ACHN (cell line): ENCODE measurements at regions not wholly inside any gene's neighbourhood (a gene's known extent, or its start where the extent isn't known, plus 50 kb on each side); places are given as distances from the start of the nearest gene placed in this dataset.
"Not testable (repeated sequence)": the region's sequence is repeated elsewhere in the genome, so short reads cannot be mapped to it uniquely, and the experiment has no call there.

Source experiments
- DNase-seq: peaks from one replicate; pipeline ENCODE4 v3.0.0-alpha.2; 2015
- in situ Hi-C: cut with HindIII; loops from 2 replicates; pipeline ENCODE4 v1.10.0; 2017; ENCODE audit warnings: low sequenced_read_pairs, low pct_ligation_motif_present, low pct_unique_long_range_greater_than_20kb

GRCh38 chr7:55706451-55707195 is 134.3 kb upstream of the VOPP1 start:
- in situ Hi-C loops, DNase-seq: not testable (repeated sequence)

DNA sequence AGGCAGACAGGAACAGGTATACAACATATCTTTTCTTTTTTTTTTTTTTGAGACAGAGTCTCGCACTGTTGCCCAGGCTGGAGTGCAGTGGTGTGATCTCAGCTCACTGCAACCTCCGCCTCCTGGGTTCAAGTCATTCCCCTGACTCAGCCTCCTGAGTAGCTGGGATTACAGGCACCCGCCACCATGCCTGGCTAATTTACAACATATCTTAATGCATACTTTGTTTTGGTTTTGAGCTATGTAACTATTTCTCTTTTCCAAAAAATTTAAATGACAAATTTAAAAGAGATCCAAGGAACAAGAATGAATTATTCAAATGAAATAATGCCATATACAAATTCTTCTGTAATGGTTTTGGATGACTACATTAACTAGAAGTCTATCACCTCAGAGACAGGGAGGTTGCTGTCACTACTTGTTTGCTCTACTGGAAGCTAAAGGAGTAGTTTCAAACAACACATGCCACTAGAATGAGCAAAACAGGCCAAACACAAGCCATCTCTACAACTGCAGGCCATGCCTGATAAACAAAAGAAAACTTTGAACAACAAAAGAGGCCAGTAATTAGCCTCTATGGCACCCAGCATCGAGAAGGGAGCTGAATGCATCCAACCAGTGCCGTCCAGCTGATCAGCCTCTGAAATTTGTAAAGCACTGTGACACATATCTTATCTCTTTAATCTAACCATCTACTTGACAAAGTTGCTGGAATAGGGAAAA is 133.6 kb upstream of the VOPP1 start:
- in situ Hi-C loops, DNase-seq: not testable (repeated sequence)

DNA sequence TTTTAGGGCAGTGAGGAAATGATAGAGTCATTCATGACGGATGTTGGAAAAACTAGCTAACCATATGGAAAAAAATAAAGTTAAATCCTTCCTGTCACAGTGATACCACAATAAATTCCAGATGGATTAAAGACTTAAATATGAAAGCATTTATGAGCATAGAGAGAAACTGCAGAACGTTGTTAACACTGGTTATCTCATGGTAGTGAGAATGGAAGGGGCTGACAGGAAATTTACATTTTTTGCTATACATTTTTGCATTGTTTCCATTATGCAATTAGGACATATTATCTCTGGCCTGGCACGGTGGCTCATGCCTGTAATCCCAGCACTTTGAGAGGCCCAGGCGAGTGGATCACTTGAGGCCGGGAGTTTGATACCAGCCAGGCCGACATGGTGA is 130.5 kb upstream of the VOPP1 start:
- DNase-seq, in situ Hi-C loops: not testable (repeated sequence)

DNA sequence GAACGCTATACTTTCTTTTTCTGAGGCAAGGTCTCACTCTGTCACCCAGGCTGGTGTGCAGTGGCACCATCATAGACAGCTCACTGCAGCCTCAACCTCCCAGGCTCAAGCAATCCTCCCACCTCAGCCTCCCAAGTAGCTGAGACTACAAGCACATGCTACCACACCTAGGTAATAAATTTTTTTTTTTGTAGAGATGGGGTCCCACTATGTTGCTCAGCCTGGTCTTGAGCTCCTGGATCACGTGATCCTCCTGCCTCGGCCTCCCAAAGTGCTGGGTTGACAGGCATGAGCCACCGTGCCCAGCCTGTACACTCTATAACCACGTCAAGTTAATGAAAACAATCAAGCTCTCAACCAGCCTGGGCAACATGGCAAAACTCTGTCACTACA is 127.1 kb upstream of the VOPP1 start:
- in situ Hi-C loops, DNase-seq: not testable (repeated sequence)

DNA sequence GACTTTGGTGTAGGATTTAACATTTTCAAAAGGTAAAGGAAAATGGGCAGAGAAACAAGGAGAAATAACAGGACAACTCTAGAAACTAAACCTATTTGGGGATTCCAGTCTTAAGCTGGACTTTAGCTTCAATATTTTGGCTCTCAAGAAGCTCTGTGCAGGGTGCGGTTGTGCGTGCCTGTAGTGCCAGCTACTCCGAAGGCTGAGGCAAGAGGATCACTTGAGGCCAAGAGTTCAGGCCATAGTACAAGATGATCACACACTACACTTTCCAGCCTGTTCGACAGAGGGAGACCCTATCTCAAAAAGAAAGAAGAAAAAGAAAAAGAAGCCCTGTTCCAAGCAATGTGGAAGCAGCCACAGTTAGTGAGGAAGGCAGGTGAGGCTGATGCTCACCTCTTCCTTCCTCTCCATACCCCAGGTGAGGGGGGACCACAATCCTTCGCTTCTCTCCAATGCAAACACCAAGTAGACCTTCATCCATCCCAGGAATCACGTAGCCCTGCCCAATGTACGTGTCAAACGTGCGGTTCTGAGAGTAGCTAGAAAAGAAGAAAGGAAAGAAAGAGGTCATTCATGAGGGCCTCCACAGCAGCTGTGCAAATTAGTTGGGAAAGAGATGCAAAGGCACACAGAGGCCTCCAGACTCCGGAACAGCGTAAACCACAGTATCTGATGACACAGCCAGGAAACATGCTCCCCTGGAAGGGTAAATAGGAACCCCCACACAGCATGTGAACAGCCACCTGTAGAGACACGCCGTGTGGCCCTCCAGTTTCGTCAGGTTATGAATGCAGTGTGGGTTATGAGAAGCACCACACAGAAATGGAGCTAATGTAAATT is 126.5 kb upstream of the VOPP1 start:
- in situ Hi-C loops, DNase-seq: not testable (repeated sequence)

DNA sequence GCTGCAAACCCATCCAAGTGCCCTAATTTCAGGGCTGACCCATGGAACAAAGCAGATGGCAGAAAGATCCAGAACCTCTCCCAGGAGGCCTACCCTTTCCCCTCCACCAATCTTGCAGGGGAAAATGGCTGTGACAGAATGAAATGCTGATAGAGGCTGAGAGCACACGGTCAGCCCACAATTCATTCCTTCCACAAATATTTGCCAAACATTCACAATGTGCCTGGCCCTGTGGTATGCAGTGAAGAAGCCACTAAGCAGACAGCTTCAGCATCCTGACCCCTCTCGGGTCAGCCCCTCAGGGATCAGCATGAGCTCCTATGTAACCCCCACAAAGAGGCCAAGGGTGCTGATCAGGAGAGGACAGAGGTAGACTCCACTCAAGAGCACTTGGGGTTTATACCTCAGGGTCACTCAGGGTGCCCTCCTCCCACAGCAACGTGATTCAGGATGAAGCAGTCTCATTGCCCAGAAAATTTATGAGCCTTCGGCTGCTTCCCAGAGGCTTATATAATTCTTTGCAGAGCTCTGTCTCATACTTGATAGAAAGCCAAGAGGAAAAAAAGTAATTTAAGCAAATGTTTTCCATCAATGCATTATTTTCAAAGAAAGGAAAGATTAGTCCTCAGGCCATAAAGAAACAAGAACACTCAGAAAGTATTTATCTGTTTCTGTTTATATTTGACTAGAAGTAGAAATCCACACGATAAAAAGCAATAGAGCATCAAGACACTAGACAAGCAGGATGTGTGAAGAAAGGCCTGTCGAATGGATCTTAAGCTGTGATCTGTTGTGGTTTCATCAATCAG is 123.8 kb upstream of the VOPP1 start:
- in situ Hi-C loops, DNase-seq: not testable (repeated sequence)

GRCh38 chr7:55694484-55694883 is 122.2 kb upstream of the VOPP1 start:
- in situ Hi-C loops, DNase-seq: not testable (repeated sequence)

DNA sequence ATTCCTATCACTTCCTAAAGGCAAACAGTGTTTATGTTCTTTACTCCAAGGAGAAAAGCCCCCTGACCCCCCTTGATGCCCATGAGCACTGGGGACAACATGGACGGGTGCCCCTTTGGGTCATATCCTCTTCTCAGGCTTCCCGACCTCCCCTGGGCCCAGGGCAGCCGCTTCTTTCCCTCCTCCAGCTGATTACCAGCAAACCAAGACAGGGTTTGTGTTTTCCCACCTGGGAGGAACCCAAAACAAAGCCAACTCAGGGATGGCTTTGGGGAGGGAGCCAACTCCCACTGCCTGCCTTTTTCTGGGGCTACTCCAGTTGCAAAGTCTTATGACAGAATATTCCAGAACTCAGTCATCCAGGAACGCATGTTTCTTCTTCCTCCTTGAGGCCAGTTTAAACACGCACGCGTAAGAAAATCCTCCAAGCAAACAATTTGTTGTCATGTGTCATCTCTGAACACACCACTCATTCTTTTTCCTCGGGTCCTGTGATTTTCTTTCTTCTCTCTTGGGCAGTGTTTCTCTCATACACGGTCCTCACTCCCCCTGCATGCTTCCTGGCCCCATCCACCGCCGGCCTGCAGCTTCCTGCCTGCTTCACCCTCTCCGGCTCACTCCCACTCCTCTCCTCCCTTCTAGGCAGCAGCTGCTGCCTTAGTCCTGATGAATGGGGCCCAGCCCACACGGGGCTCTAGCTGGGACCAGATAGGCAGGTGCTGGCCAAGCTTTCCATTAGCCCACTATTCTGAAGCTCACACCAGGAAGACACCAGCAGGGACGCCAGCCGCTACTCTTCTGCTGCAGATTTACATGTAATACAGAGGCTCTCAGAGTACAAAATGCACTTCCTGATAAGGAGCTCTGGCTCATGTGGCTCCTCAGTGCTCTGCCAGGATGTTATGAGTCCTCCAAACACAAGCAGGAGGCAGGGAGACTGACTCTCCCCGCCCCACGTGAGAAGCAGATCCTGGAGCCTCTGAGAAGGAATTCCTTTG is 116.7 kb upstream of the VOPP1 start:
- in situ Hi-C loops, DNase-seq: not testable (repeated sequence)

GRCh38 chr7:55688261-55688660 is 116.0 kb upstream of the VOPP1 start:
- in situ Hi-C loops, DNase-seq: not testable (repeated sequence)

GRCh38 chr7:55687252-55687651 is 115.0 kb upstream of the VOPP1 start:
- in situ Hi-C loops: not testable (repeated sequence)

DNA sequence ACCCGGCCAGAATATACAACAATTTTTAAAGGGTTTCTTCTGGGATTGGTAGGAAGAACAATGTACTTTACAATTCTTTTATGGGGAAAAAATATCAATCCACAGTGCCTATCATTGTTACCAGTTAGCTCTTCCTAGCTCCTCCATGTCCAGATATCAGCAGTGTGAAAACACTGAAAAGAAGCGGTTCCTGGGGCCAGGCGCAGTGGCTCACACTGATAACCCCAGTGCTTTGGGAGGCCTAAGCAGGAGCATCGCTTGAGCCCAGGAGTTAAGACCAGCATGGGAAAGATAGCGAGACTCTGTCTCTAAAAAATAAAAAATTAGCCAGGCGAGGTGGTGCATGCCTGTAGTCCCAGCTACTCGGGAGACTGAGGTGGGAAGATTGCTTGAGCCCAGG is 114.5 kb upstream of the VOPP1 start:
- in situ Hi-C loops: not testable (repeated sequence)

More at GRCh38 chr7:55687252-55687651, 115.0 kb upstream of the VOPP1 start:
- DNase-seq: not testable (repeated sequence)

GRCh38 chr7:55683501-55683900 is 111.2 kb upstream of the VOPP1 start:
- in situ Hi-C loops: not testable (repeated sequence)

More for the DNA sequence above, 114.5 kb upstream of the VOPP1 start:
- not testable (repeated sequence) for DNase-seq

DNA sequence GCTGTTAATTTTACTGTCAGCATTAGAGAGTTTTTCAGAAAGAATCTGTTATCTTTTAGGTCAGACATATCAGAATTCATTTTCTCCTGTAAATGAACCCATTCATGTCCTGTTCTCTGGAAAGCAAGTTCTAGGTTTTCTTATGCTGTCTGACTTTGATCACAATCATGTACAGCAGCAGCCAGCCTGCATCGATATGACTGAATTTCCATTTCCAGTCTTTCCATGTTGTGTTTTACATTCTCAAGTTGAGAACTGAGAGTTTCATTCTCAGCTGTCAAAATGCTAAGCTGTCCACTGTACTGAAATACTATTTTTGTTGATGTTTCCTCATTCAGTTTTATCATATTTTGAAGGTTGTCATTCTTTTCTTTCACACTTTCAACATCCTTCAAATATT is 103.3 kb upstream of the VOPP1 start:
- in situ Hi-C loops: not testable (repeated sequence)

More at GRCh38 chr7:55683501-55683900, 111.2 kb upstream of the VOPP1 start:
- not testable (repeated sequence) for DNase-seq

DNA sequence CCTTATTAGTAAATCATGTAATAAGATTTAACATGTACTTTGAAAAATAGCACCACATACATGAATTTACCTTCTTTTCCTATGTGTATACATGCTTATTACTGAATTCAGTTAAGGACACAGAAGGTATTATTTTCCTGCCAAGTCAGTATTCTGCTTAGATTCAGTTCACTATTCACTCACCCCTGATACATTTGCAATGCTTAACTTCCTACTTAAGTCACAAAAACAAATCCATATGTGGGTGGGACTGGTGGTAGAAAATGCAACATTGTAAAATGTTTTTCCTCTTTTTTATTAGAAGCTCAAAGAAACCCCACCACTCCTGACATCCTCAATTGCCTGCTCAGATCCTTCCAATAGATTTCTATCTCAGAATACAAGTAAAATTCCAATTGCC is 101.2 kb upstream of the VOPP1 start:
- DNase-seq, in situ Hi-C loops: not testable (repeated sequence)

More for the DNA sequence above, 103.3 kb upstream of the VOPP1 start:
- not testable (repeated sequence) for DNase-seq

DNA sequence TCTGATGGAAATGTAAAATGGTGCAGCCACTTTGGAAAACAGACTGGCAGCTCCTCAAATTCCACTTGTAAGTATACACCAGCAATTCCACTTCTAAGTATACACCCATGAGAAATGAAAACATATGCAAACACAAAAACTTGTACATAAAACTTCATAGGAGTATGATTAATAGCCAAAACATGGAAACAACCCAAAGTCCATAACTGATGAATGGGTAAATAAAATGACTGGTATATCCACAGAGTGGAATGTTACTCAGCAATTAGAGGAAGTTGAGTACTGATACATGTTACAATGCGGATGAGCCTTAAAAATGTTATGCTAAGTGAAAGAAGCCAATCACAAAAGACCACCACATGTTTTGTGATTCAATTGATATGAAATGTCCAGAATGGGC is 99.8 kb upstream of the VOPP1 start:
- DNase-seq, in situ Hi-C loops: not testable (repeated sequence)

- no peak for DNase-seq
- in situ Hi-C loops: no loop called here
Measured at GRCh38 chr7:55657654-55658053, 85.4 kb upstream of the VOPP1 start.

- no peak for DNase-seq
- in situ Hi-C loops: no loop called here
Measured at GRCh38 chr7:55651057-55651456, 78.8 kb upstream of the VOPP1 start.
